Natural killer cell (primary cell): ENCODE measurements at regions not wholly inside any gene's neighbourhood (a gene's known extent, or its start where the extent isn't known, plus 50 kb on each side); places are given as distances from the start of the nearest gene placed in this dataset.

Experiments
- ATAC-seq, 3 donors: fragments of 150-1000 bp in 2 of 3; fragments of 200-7000 bp in 1 of 3; cut with Tn5 transposase; 1 replicate in 1 of 3; 2 replicates in 2 of 3; pipeline ENCODE4 v1.10.0; 2021; ENCODE audit warnings: mild to moderate bottlenecking in 2 of 3, moderate library complexity in 2 of 3
- DNase-seq, 2 donors: peaks; one replicate each; pipeline versions ENCODE4 v3.0.0 to v3.0.0-alpha.2; 2013 to 2021; ENCODE audit warnings: mixed read lengths in 1 of 2
- H3K27ac ChIP-seq: one replicate; pipeline ENCODE4 v1.5.1; 2013; ENCODE audit warnings: mild to moderate bottlenecking, low read length
- H3K27me3 ChIP-seq: one replicate; pipeline ENCODE4 v1.6.1; 2013; ENCODE audit warnings: low read length; ENCODE audit not compliant: control insufficient read depth, insufficient read depth
- H3K36me3 ChIP-seq: one replicate; pipeline ENCODE4 v1.6.1; 2013; ENCODE audit warnings: low read length; ENCODE audit not compliant: control insufficient read depth, insufficient read depth
- H3K4me1 ChIP-seq: one replicate; pipeline ENCODE4 v1.6.1; 2013; ENCODE audit warnings: low read length; ENCODE audit not compliant: control insufficient read depth, insufficient read depth
- H3K4me3 ChIP-seq: one replicate; pipeline ENCODE4 v1.5.1; 2013; ENCODE audit warnings: low read length
- H3K9me3 ChIP-seq: one replicate; pipeline ENCODE4 v1.6.1; 2013; ENCODE audit warnings: low read length; ENCODE audit not compliant: control insufficient read depth, insufficient read depth
- H3K27ac Mint-ChIP-seq, 2 donors: one replicate each; pipeline ENCODE4 v1.8.0; 2022; ENCODE audit warnings: mild to moderate bottlenecking in 2 of 2, mixed read lengths in 2 of 2, moderate library complexity in 1 of 2
- H3K27me3 Mint-ChIP-seq, 2 donors: one replicate each; pipeline ENCODE4 v1.8.0; 2022; ENCODE audit warnings: low read depth in 2 of 2, mixed read lengths in 2 of 2
- H3K36me3 Mint-ChIP-seq: one replicate; pipeline ENCODE4 v1.8.0; 2022; ENCODE audit warnings: mixed read lengths
- H3K4me1 Mint-ChIP-seq, 2 donors: one replicate each; pipeline ENCODE4 v1.8.0; 2022; ENCODE audit warnings: mixed read lengths in 2 of 2
- H3K4me3 Mint-ChIP-seq: one replicate; pipeline ENCODE4 v1.8.0; 2022; ENCODE audit warnings: mild to moderate bottlenecking, moderate library complexity, mixed read lengths
- H3K9me3 Mint-ChIP-seq, 2 donors: one replicate each; pipeline ENCODE4 v1.8.0; 2022; ENCODE audit warnings: mixed read lengths in 2 of 2
- CTCF ChIP-seq: fragments of 200-600 bp; IDR thresholded peaks from one replicate; pipeline ENCODE4 v1.8.0; 2022; ENCODE audit warnings: antibody characterized with exemption
- WGBS: methylation state at CpG from one replicate; pipeline ENCODE4 v1.1.7; 2013; ENCODE audit warnings: missing lambda C conversion rate; ENCODE audit not compliant: insufficient coverage; 5-methylcytosine and 5-hydroxymethylcytosine counted together
- intact Hi-C: fragments of 100-400 bp; cut with micrococcal nuclease; formaldehyde crosslinking; loops from one replicate; pipeline ENCODE4 v1.14.2; 2022

GRCh38 chr18:72640557-72640956, 96.4 kb upstream of the CBLN2 start:
- H3K27ac Mint-ChIP-seq = no peak overlapping the region
- no peak for ATAC-seq
- Histone ChIP-seq H3K4me3 (no peak overlapping the region), H3K9me3 (no peaks in the 10 kb centered on the region), H3K36me3 (no peaks in the 10 kb centered on the region), H3K4me1 (no peaks in the 10 kb centered on the region), H3K27me3 (no peaks in the 10 kb centered on the region), H3K27ac (no peak overlapping the region)
- peaks cover 13 to 14% of the 10 kb centered on the region in 2 donors for H3K9me3 Mint-ChIP-seq
- 83% methylated on average over 1 of the region's 2 CpGs for WGBS
- intact Hi-C loops = no loop called here
- no peaks in the 10 kb centered on the region for H3K36me3 Mint-ChIP-seq
- H3K4me3 Mint-ChIP-seq = no peak overlapping the region
- H3K27me3 Mint-ChIP-seq = no peaks in the 10 kb centered on the region
- TF ChIP-seq CTCF = no peak
- H3K4me1 Mint-ChIP-seq = no peaks in the 10 kb centered on the region
- no peak for DNase-seq

GRCh38 chr18:72638376-72638775, 94.2 kb upstream of the CBLN2 start:
- Mint-ChIP-seq H3K4me3 (no peak overlapping the region), H3K27me3 (no peaks in the 10 kb centered on the region), H3K9me3 (peaks cover 11% of the 10 kb centered on the region in 2 donors), H3K36me3 (no peaks in the 10 kb centered on the region), H3K27ac (no peak overlapping the region), H3K4me1 (no peaks in the 10 kb centered on the region)
- H3K4me3 ChIP-seq = no peak overlapping the region
- no peak for DNase-seq
- ATAC-seq = no peak
- H3K4me1 ChIP-seq = no peaks in the 10 kb centered on the region
- 95% methylated on average over 3 of the region's 3 CpGs for WGBS
- no peaks in the 10 kb centered on the region for H3K27me3 ChIP-seq
- intact Hi-C loops = no loop called here
- H3K27ac ChIP-seq = no peak overlapping the region
- no peaks in the 10 kb centered on the region for H3K36me3 ChIP-seq
- no peak for TF ChIP-seq CTCF
- no peaks in the 10 kb centered on the region for H3K9me3 ChIP-seq

DNA sequence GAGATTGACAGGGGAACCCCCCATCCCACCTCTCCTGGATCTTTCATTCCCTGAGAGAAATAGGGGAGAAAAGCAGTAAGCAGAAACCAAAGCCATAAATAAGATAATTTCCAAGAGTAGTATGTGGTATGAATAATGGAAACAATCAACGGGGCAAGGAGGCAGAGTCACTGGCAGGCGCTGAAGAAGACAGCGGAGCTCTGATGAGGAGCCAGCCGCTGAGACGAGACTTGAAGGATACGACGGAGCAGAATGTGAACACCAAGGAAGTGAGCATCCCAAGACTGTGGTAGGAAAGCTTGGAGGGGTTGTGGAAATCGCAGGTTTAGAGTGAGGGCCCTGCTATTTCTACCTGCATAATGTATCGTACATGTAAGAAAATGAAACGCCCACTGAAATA, 93.6 kb upstream of the CBLN2 start:
- Histone ChIP-seq H3K4me1 (no peaks in the 10 kb centered on the region), H3K27me3 (no peaks in the 10 kb centered on the region), H3K36me3 (no peaks in the 10 kb centered on the region), H3K9me3 (no peaks in the 10 kb centered on the region), H3K27ac (no peak overlapping the region), H3K4me3 (no peak overlapping the region)
- no peak for ATAC-seq
- intact Hi-C loops = no loop called here
- no peak overlapping the region for H3K27ac Mint-ChIP-seq
- no peak for TF ChIP-seq CTCF
- no peak overlapping the region for H3K4me3 Mint-ChIP-seq
- no peaks in the 10 kb centered on the region for H3K27me3 Mint-ChIP-seq
- no peak for DNase-seq
- H3K4me1 Mint-ChIP-seq = no peaks in the 10 kb centered on the region
- WGBS = 81% methylated on average over 10 of the region's 10 CpGs
- no peaks in the 10 kb centered on the region for H3K36me3 Mint-ChIP-seq
- H3K9me3 Mint-ChIP-seq = peaks cover 11% of the 10 kb centered on the region in 2 donors

- intact Hi-C loops = no loop called here
- no peaks in the 10 kb centered on the region for H3K27me3 Mint-ChIP-seq
- TF ChIP-seq CTCF = no peak
- H3K4me1 ChIP-seq = no peaks in the 10 kb centered on the region
- no peak overlapping the region for H3K4me3 Mint-ChIP-seq
- H3K9me3 Mint-ChIP-seq = peaks cover 13 to 14% of the 10 kb centered on the region in 2 donors
- no peaks in the 10 kb centered on the region for H3K36me3 Mint-ChIP-seq
- H3K4me1 Mint-ChIP-seq = no peaks in the 10 kb centered on the region
- no peaks in the 10 kb centered on the region for H3K27me3 ChIP-seq
- H3K9me3 ChIP-seq = no peaks in the 10 kb centered on the region
- no peak overlapping the region for H3K4me3 ChIP-seq
- no peaks in the 10 kb centered on the region for H3K36me3 ChIP-seq
- no peak overlapping the region for H3K27ac ChIP-seq
- whole genome bisulfite sequencing = 79% methylated on average over 6 of the region's 6 CpGs
- H3K27ac Mint-ChIP-seq = no peak overlapping the region
- ATAC-seq (no peak), DNase-seq (no peak)
Measured at GRCh38 chr18:72637299-72637698, 93.2 kb upstream of the CBLN2 start.
